ENCODE measurements at regions not wholly inside any gene's neighbourhood (a gene's known extent, or its start where the extent isn't known, plus 50 kb on each side); places are given as distances from the start of the nearest gene placed in this dataset.
"Not testable (repeated sequence)": the region's sequence is repeated elsewhere in the genome, so short reads cannot be mapped to it uniquely, and the experiment has no call there.

GRCh38 chr5:127133071-127133470 is 59.8 kb upstream of the C5orf63 start:
- no peak for DNase-seq

GRCh38 chr5:127136908-127137307 is 63.6 kb upstream of the C5orf63 start:
- DNase-seq, result no peak

GRCh38 chr5:127143722-127144121 is 70.4 kb upstream of the C5orf63 start:
- no peak for DNase-seq

- no peak for DNase-seq
Measured at GRCh38 chr5:127153031-127153430, 79.7 kb upstream of the C5orf63 start.

- DNase-seq, result no peak
Measured at GRCh38 chr5:127153521-127153920, 80.2 kb upstream of the C5orf63 start.

- DNase-seq, result no peak
Measured at GRCh38 chr5:127163750-127164149, 90.4 kb upstream of the C5orf63 start.

GRCh38 chr5:127170918-127171600 is 97.8 kb upstream of the C5orf63 start:
- DNase-seq, result no peak

GRCh38 chr5:127176769-127177168 is 103.5 kb upstream of the C5orf63 start:
- DNase-seq, result no peak

GRCh38 chr5:127182631-127183030 is 108.0 kb upstream of the MEGF10 start:
- DNase-seq, result not testable (repeated sequence)

- DNase-seq, result no peak
Measured at GRCh38 chr5:127183332-127183731, 107.3 kb upstream of the MEGF10 start.

- DNase-seq, result peak; percentile 37
Measured at GRCh38 chr5:127184851-127185250, 105.7 kb upstream of the MEGF10 start.

- DNase-seq, result no peak
Measured at GRCh38 chr5:127186657-127187056, 103.9 kb upstream of the MEGF10 start.

- DNase-seq, result no peak
Measured at GRCh38 chr5:127187706-127188105, 102.9 kb upstream of the MEGF10 start.

- DNase-seq, result no peak
Measured at GRCh38 chr5:127192150-127192549, 98.4 kb upstream of the MEGF10 start.

GRCh38 chr5:127192836-127193338 is 97.7 kb upstream of the MEGF10 start:
- DNase-seq, result no peak

- DNase-seq, result no peak
Measured at GRCh38 chr5:127196042-127196441, 94.6 kb upstream of the MEGF10 start.

- not testable (repeated sequence) for DNase-seq
Measured at GRCh38 chr5:127197402-127198167, 93.0 kb upstream of the MEGF10 start.

- DNase-seq, result not testable (repeated sequence)
Measured at GRCh38 chr5:127202738-127203137, 87.9 kb upstream of the MEGF10 start.

GRCh38 chr5:127203818-127204217 is 86.8 kb upstream of the MEGF10 start:
- DNase-seq, result no peak

GRCh38 chr5:127205147-127205546 is 85.4 kb upstream of the MEGF10 start:
- no peak for DNase-seq

- no peak for DNase-seq
Measured at GRCh38 chr5:127206320-127207113, 84.1 kb upstream of the MEGF10 start.

- no peak for DNase-seq
Measured at GRCh38 chr5:127210042-127210441, 80.6 kb upstream of the MEGF10 start.

GRCh38 chr5:127213231-127213630 is 77.4 kb upstream of the MEGF10 start:
- no peak for DNase-seq

Measured in left hindlimb (tissue), 1 donor.